ENCODE measurements at regions not wholly inside any gene's neighbourhood (a gene's known extent, or its start where the extent isn't known, plus 50 kb on each side); places are given as distances from the start of the nearest gene placed in this dataset.

DNA sequence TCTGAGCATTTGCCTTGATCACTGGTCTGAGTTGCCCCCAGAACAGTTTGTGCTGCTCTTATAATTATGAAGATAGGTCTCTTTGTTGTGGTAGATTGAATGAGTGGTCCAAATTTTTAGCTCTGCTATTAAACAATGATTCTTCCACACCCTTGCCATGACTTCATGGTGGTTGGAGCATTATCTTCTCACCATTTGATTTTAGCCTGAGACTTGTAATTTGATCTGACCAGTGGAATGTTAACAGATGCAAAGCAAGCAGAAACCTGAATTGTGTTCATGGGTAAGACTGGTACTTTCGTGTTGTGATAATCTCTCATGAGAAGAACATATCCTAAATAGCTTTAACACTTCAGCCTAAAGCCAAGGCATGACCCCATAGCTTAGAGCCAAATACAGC, 139.1 kb downstream of the TFPI2 start:
- H3K27me3 Mint-ChIP-seq = no peaks in the 10 kb centered on the region
- H3K9me3 Mint-ChIP-seq (ENCODE audit: low read depth) = no peaks in the 10 kb centered on the region
- no peak overlapping the region for H3K27ac Mint-ChIP-seq
- H3K36me3 Mint-ChIP-seq (ENCODE audit: insufficient read depth) = no peaks in the 10 kb centered on the region
- no peaks in the 10 kb centered on the region for H3K4me1 Mint-ChIP-seq (ENCODE audit: low read depth)
- TF ChIP-seq, protein P1, sequence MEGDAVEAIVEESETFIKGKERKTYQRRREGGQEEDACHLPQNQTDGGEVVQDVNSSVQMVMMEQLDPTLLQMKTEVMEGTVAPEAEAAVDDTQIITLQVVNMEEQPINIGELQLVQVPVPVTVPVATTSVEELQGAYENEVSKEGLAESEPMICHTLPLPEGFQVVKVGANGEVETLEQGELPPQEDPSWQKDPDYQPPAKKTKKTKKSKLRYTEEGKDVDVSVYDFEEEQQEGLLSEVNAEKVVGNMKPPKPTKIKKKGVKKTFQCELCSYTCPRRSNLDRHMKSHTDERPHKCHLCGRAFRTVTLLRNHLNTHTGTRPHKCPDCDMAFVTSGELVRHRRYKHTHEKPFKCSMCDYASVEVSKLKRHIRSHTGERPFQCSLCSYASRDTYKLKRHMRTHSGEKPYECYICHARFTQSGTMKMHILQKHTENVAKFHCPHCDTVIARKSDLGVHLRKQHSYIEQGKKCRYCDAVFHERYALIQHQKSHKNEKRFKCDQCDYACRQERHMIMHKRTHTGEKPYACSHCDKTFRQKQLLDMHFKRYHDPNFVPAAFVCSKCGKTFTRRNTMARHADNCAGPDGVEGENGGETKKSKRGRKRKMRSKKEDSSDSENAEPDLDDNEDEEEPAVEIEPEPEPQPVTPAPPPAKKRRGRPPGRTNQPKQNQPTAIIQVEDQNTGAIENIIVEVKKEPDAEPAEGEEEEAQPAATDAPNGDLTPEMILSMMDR (IDR thresholded peaks at IDR 0.05; ENCODE audit: unreplicated experiment) = no peak
- no peak overlapping the region for H3K4me3 Mint-ChIP-seq (ENCODE audit: low read depth)
- DNase-seq (ENCODE audit: low spot score, unreplicated experiment) = no peak

DNA sequence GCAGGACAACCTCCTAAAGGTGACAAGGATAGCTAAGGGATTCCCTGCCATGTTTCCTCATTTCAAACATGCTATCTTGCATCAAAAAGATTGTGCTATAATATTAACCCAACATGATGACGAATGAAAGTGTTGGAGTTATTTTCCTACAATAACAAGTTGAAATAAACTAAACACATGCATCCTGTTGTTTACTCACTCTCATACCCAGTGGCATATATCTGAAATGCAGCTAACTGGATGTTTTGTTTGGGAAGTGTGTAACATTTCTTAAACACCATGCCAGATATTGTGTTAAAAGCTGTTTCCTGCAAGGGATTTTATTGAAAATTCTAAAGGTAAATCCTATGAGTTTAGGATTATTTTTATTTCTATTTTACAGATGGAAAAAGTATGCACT, 139.6 kb downstream of the TFPI2 start:
- no peak overlapping the region for H3K27ac Mint-ChIP-seq
- H3K9me3 Mint-ChIP-seq (ENCODE audit: low read depth) = no peaks in the 10 kb centered on the region
- TF ChIP-seq, protein P1 (IDR thresholded peaks at IDR 0.05; ENCODE audit: unreplicated experiment) = no peak
- no peak for DNase-seq (ENCODE audit: low spot score, unreplicated experiment)
- H3K4me3 Mint-ChIP-seq (ENCODE audit: low read depth) = no peak overlapping the region
- no peaks in the 10 kb centered on the region for H3K4me1 Mint-ChIP-seq (ENCODE audit: low read depth)
- no peaks in the 10 kb centered on the region for H3K36me3 Mint-ChIP-seq (ENCODE audit: insufficient read depth)
- no peaks in the 10 kb centered on the region for H3K27me3 Mint-ChIP-seq

DNA sequence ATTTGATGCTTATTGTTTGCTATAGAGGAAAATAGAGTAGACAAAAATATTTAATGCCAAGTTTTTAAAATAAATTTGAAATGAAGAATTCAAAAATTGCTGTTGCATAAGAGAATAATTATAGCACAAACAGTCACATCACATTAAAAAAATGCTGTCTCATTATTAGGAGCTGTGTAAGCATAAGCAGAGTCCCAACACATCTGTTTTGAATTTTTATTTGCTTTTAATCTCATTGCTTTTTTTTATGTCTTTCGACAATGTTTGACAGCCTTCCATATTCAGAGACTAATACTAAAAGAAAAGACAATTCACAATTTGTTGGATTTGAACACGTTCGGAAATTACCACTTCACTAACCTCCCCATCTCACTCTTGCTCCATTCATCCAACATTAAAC, 143.5 kb downstream of the TFPI2 start:
- H3K4me3 Mint-ChIP-seq (ENCODE audit: low read depth) = no peak overlapping the region
- no peaks in the 10 kb centered on the region for H3K9me3 Mint-ChIP-seq (ENCODE audit: low read depth)
- TF ChIP-seq, protein P1 (IDR thresholded peaks at IDR 0.05; ENCODE audit: unreplicated experiment) = no peak
- no peaks in the 10 kb centered on the region for H3K4me1 Mint-ChIP-seq (ENCODE audit: low read depth)
- DNase-seq (ENCODE audit: low spot score, unreplicated experiment) = no peak
- no peaks in the 10 kb centered on the region for H3K27me3 Mint-ChIP-seq
- no peaks in the 10 kb centered on the region for H3K36me3 Mint-ChIP-seq (ENCODE audit: insufficient read depth)
- H3K27ac Mint-ChIP-seq = no peak overlapping the region

DNA sequence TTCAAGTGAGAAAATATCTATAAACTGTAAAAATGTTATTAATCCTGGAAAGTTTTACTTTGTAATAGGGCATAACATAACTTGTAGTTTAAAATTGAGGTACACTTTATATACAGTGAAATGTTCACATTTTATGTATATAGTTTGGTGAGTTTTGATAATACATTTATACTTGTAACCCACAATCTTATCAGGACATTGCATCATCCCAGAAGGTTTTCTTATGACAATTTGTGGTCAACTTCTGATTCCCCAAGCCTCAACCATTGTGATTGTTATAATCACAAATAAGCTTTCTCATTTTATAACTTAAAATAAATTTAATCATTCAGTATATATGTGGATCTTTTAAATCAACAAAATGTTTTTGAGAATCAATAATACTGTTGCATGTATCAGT, 151.1 kb downstream of the TFPI2 start:
- H3K9me3 Mint-ChIP-seq (ENCODE audit: low read depth) = no peaks in the 10 kb centered on the region
- no peak overlapping the region for H3K27ac Mint-ChIP-seq
- no peaks in the 10 kb centered on the region for H3K27me3 Mint-ChIP-seq

DNA sequence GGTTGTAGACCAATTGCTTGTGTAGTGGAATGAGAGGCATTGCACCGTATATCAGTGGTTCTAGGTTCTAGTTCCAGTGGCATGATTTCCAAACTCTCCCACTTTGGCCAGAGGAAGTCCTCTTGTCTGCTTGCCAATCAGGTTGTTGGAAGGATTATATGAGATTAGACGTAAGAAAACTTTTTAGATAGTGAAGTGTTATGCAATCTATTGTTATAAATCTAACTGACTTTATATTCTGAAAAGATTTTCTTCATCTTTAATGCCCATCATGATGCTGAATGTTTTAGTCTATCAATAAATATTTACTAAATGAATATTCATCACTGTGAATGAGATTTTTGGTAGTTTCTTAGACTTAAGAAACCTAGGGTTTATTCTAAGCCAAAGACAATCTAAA, 152.6 kb downstream of the TFPI2 start:
- Mint-ChIP-seq H3K27me3 (no peaks in the 10 kb centered on the region), H3K36me3 (ENCODE audit: insufficient read depth) (no peaks in the 10 kb centered on the region), H3K4me1 (ENCODE audit: low read depth) (peaks cover 1% of the 10 kb centered on the region), H3K27ac (no peak overlapping the region), H3K9me3 (ENCODE audit: low read depth) (no peaks in the 10 kb centered on the region), H3K4me3 (ENCODE audit: low read depth) (no peak overlapping the region)
- DNase-seq (ENCODE audit: low spot score, unreplicated experiment) = no peak
- TF ChIP-seq, protein P1 (IDR thresholded peaks at IDR 0.05; ENCODE audit: unreplicated experiment) = no peak

More for the DNA sequence above, 151.1 kb downstream of the TFPI2 start:
- H3K36me3 Mint-ChIP-seq (ENCODE audit: insufficient read depth) = no peaks in the 10 kb centered on the region
- TF ChIP-seq, protein P1 (IDR thresholded peaks at IDR 0.05; ENCODE audit: unreplicated experiment) = no peak
- H3K4me3 Mint-ChIP-seq (ENCODE audit: low read depth) = no peak overlapping the region
- H3K4me1 Mint-ChIP-seq (ENCODE audit: low read depth) = peaks cover 1% of the 10 kb centered on the region
- no peak for DNase-seq (ENCODE audit: low spot score, unreplicated experiment)

Data from progenitor cell of endocrine pancreas (in vitro differentiated cells).